WERI-Rb-1 (cell line): ENCODE measurements at regions not wholly inside any gene's neighbourhood (a gene's known extent, or its start where the extent isn't known, plus 50 kb on each side); places are given as distances from the start of the nearest gene placed in this dataset.

Experiments used
- DNase-seq: peaks from one replicate; pipeline ENCODE4 v3.0.0-alpha.2; 2020
- H3K27ac ChIP-seq: fragments of 250-450 bp; sonication (Bioruptor Pico); 2 replicates; pipeline ENCODE4 v1.5.1; 2020; ENCODE audit warnings: mild to moderate bottlenecking, moderate library complexity
- H3K27me3 ChIP-seq: fragments of 250-450 bp; sonication (Bioruptor Pico); 2 replicates; pipeline ENCODE4 v1.5.1; 2021; ENCODE audit warnings: mild to moderate bottlenecking, low read depth, moderate library complexity; ENCODE audit not compliant: insufficient read depth, severe bottlenecking
- H3K36me3 ChIP-seq: fragments of 250-450 bp; sonication (Bioruptor Pico); 2 replicates; pipeline ENCODE4 v1.5.1; 2020; ENCODE audit warnings: mild to moderate bottlenecking, moderate library complexity
- H3K4me3 ChIP-seq: 2 replicates; pipeline ENCODE4 v1.5.1; 2011; ENCODE audit warnings: low read depth, mild to moderate bottlenecking, control low read depth, low read length
- H3K9me3 ChIP-seq: fragments of 250-450 bp; sonication (Bioruptor Pico); 2 replicates; pipeline ENCODE4 v1.5.1; 2021; ENCODE audit warnings: mild to moderate bottlenecking, moderate library complexity; ENCODE audit not compliant: severe bottlenecking
- CTCF ChIP-seq: IDR thresholded peaks from 2 replicates; pipeline ENCODE4 v1.5.1; 2011; ENCODE audit warnings: low read depth, mild to moderate bottlenecking, control low read depth, inconsistent platforms, low read length

GRCh38 chr18:76554547-76555222, 59.6 kb upstream of the ZNF516 start:
- H3K4me3 ChIP-seq, result no peak overlapping the region
- TF ChIP-seq CTCF, result no peak
- no peaks in the 10 kb centered on the region for H3K36me3 ChIP-seq
- H3K27me3 ChIP-seq, result no peaks in the 10 kb centered on the region
- H3K27ac ChIP-seq, result no peak overlapping the region
- no peaks in the 10 kb centered on the region for H3K9me3 ChIP-seq
- DNase-seq, result no peak

- DNase-seq, result no peak
- Histone ChIP-seq H3K27ac (no peak overlapping the region), H3K36me3 (no peaks in the 10 kb centered on the region), H3K4me3 (no peak overlapping the region), H3K9me3 (no peaks in the 10 kb centered on the region), H3K27me3 (no peaks in the 10 kb centered on the region)
- TF ChIP-seq CTCF, result no peak
Observed at GRCh38 chr18:76553715-76554546, 58.9 kb upstream of the ZNF516 start.

- H3K27me3 ChIP-seq, result no peaks in the 10 kb centered on the region
- no peak for DNase-seq
- H3K9me3 ChIP-seq, result no peaks in the 10 kb centered on the region
- H3K27ac ChIP-seq, result no peak overlapping the region
- H3K4me3 ChIP-seq, result no peak overlapping the region
- no peaks in the 10 kb centered on the region for H3K36me3 ChIP-seq
- no peak for TF ChIP-seq CTCF
Observed at GRCh38 chr18:76548541-76548940, 53.5 kb upstream of the ZNF516 start.

GRCh38 chr18:76547296-76547695, 52.3 kb upstream of the ZNF516 start:
- Histone ChIP-seq H3K9me3 (no peaks in the 10 kb centered on the region), H3K27ac (no peak overlapping the region), H3K27me3 (no peaks in the 10 kb centered on the region), H3K36me3 (no peaks in the 10 kb centered on the region), H3K4me3 (no peak overlapping the region)
- no peak for DNase-seq
- no peak for TF ChIP-seq CTCF

- Histone ChIP-seq H3K36me3 (no peaks in the 10 kb centered on the region), H3K27me3 (no peaks in the 10 kb centered on the region), H3K9me3 (no peaks in the 10 kb centered on the region), H3K4me3 (no peak overlapping the region), H3K27ac (no peak overlapping the region)
- TF ChIP-seq CTCF, result no peak
- no peak for DNase-seq
Observed at GRCh38 chr18:76546436-76546835, 51.4 kb upstream of the ZNF516 start.

- Histone ChIP-seq H3K27ac (no peak overlapping the region), H3K4me3 (no peak overlapping the region)
Observed at GRCh38 chr18:76546088-76546435, 51.0 kb upstream of the ZNF516 start.

More at GRCh38 chr18:76546088-76546435, 51.0 kb upstream of the ZNF516 start:
- no peak for DNase-seq
- no peak for TF ChIP-seq CTCF
- H3K36me3 ChIP-seq, result no peaks in the 10 kb centered on the region
- H3K9me3 ChIP-seq, result no peaks in the 10 kb centered on the region
- H3K27me3 ChIP-seq, result no peaks in the 10 kb centered on the region
